ENCODE measurements at regions not wholly inside any gene's neighbourhood (a gene's known extent, or its start where the extent isn't known, plus 50 kb on each side); places are given as distances from the start of the nearest gene placed in this dataset.

DNA sequence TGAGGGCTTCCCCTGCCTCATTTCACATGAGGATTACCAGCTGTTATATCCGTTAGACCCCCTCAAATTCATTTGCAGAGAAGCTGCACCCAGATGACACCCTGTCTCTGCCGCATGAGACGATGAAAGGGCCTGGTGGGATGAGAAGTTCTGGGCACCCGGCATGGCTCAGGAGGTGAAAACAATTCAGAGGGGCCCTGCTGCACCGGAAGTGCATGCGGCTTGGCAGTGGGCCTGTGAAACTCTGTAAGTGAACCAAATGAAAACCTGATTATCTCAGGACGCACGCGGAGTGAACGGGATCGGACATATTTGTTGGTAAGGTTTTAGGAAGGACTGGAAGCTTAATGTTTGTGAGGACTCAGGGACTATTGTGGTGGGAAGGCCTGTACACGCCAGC lies 511.2 kb downstream of the TCERG1L start:
- in situ Hi-C loops (cut with HindIII; ENCODE audit: low pct_unique_long_range_greater_than_20kb, low sequenced_read_pairs), result no loop called here
- intact Hi-C loops (cut with micrococcal nuclease; ENCODE audit: unreplicated experiment), result no loop called here
- BruUV-seq (replicated peaks), result no TSS peak
- Histone ChIP-seq H3K9me3 (ENCODE audit: control insufficient read depth, insufficient read depth, low read depth, low read length) (no peaks in the 10 kb centered on the region), H3K4me1 (ENCODE audit: control insufficient read depth, insufficient read depth, low read length) (no peaks in the 10 kb centered on the region), H3K4me3 (ENCODE audit: low read depth in 2 of 2, low read length in 2 of 2) (no peak overlapping the region), H3K27me3 (ENCODE audit: control insufficient read depth, insufficient read depth, low read length) (peaks cover 2% of the 10 kb centered on the region; the same call in 1 of the 2 replicates), H3K27ac (ENCODE audit: low read length) (no peak overlapping the region), H3K36me3 (ENCODE audit: control insufficient read depth, insufficient read depth, low read length) (no peaks in the 10 kb centered on the region)
- DNase-seq (ENCODE audit: low read depth, low spot score) (no peak), ATAC-seq (no peak)
- POLR2A ChIA-PET, result no interaction called here
- CTCF ChIA-PET, result no interaction called here
- TF ChIP-seq, protein P1, sequence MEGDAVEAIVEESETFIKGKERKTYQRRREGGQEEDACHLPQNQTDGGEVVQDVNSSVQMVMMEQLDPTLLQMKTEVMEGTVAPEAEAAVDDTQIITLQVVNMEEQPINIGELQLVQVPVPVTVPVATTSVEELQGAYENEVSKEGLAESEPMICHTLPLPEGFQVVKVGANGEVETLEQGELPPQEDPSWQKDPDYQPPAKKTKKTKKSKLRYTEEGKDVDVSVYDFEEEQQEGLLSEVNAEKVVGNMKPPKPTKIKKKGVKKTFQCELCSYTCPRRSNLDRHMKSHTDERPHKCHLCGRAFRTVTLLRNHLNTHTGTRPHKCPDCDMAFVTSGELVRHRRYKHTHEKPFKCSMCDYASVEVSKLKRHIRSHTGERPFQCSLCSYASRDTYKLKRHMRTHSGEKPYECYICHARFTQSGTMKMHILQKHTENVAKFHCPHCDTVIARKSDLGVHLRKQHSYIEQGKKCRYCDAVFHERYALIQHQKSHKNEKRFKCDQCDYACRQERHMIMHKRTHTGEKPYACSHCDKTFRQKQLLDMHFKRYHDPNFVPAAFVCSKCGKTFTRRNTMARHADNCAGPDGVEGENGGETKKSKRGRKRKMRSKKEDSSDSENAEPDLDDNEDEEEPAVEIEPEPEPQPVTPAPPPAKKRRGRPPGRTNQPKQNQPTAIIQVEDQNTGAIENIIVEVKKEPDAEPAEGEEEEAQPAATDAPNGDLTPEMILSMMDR (IDR thresholded peaks at IDR 0.05), result no peak
- TF ChIP-seq, protein P2, sequence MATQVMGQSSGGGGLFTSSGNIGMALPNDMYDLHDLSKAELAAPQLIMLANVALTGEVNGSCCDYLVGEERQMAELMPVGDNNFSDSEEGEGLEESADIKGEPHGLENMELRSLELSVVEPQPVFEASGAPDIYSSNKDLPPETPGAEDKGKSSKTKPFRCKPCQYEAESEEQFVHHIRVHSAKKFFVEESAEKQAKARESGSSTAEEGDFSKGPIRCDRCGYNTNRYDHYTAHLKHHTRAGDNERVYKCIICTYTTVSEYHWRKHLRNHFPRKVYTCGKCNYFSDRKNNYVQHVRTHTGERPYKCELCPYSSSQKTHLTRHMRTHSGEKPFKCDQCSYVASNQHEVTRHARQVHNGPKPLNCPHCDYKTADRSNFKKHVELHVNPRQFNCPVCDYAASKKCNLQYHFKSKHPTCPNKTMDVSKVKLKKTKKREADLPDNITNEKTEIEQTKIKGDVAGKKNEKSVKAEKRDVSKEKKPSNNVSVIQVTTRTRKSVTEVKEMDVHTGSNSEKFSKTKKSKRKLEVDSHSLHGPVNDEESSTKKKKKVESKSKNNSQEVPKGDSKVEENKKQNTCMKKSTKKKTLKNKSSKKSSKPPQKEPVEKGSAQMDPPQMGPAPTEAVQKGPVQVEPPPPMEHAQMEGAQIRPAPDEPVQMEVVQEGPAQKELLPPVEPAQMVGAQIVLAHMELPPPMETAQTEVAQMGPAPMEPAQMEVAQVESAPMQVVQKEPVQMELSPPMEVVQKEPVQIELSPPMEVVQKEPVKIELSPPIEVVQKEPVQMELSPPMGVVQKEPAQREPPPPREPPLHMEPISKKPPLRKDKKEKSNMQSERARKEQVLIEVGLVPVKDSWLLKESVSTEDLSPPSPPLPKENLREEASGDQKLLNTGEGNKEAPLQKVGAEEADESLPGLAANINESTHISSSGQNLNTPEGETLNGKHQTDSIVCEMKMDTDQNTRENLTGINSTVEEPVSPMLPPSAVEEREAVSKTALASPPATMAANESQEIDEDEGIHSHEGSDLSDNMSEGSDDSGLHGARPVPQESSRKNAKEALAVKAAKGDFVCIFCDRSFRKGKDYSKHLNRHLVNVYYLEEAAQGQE (IDR thresholded peaks at IDR 0.05; ENCODE audit: insufficient read depth in 1 of 2, low read depth in 2 of 2, low read length in 1 of 2), result no peak
- TF ChIP-seq SIN3A (IDR thresholded peaks at IDR 0.05; ENCODE audit: borderline replicate concordance, insufficient read depth, low read depth, low read length) (no peak), POLR2AphosphoS5 (IDR thresholded peaks at IDR 0.05; ENCODE audit: low read depth, low read length) (no peak), TCF7L2 (IDR thresholded peaks at IDR 0.05; ENCODE audit: low read depth, low read length) (no peak)

DNA sequence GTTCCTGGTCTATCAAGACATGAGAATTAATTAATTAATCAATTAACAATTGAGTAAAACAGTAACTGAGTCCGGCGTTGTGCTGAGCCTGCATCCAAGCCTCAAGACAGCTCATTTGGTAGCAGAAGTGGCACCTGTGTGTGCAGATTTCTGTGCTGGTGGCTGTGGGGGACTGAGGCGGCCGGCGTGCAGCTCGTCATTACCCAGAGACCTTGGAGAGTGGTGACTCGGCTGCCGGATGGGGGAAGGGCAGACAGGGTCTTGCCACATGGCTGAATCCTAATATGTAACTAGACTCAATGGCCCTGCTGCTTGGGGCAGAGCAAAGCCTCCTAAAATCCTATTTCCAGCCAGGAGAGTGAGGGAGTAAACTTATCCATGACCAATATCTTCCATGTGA lies 510.2 kb downstream of the TCERG1L start:
- intact Hi-C loops (cut with micrococcal nuclease; ENCODE audit: unreplicated experiment), result no loop called here
- Histone ChIP-seq H3K4me3 (ENCODE audit: low read depth in 2 of 2, low read length in 2 of 2) (no peak overlapping the region), H3K27me3 (ENCODE audit: control insufficient read depth, insufficient read depth, low read length) (peaks cover 4% of the 10 kb centered on the region; the same call in 1 of the 2 replicates), H3K4me1 (ENCODE audit: control insufficient read depth, insufficient read depth, low read length) (no peaks in the 10 kb centered on the region), H3K27ac (ENCODE audit: low read length) (no peak overlapping the region), H3K36me3 (ENCODE audit: control insufficient read depth, insufficient read depth, low read length) (no peaks in the 10 kb centered on the region), H3K9me3 (ENCODE audit: control insufficient read depth, insufficient read depth, low read depth, low read length) (no peaks in the 10 kb centered on the region)
- in situ Hi-C loops (cut with HindIII; ENCODE audit: low pct_unique_long_range_greater_than_20kb, low sequenced_read_pairs), result no loop called here
- TF ChIP-seq SIN3A (IDR thresholded peaks at IDR 0.05; ENCODE audit: borderline replicate concordance, insufficient read depth, low read depth, low read length) (no peak), POLR2AphosphoS5 (IDR thresholded peaks at IDR 0.05; ENCODE audit: low read depth, low read length) (no peak), TCF7L2 (IDR thresholded peaks at IDR 0.05; ENCODE audit: low read depth, low read length) (no peak)
- TF ChIP-seq, protein P1 (IDR thresholded peaks at IDR 0.05), result no peak
- TF ChIP-seq, protein P2 (IDR thresholded peaks at IDR 0.05; ENCODE audit: insufficient read depth in 1 of 2, low read depth in 2 of 2, low read length in 1 of 2), result no peak
- BruUV-seq (replicated peaks), result no TSS peak
- CTCF ChIA-PET, result no interaction called here
- no peak for DNase-seq (ENCODE audit: low read depth, low spot score)
- no peak for ATAC-seq
- POLR2A ChIA-PET, result no interaction called here
